Right lobe of liver (tissue), 4 donors: ENCODE measurements at regions not wholly inside any gene's neighbourhood (a gene's known extent, or its start where the extent isn't known, plus 50 kb on each side); places are given as distances from the start of the nearest gene placed in this dataset.

Source experiments
- POLR2A ChIP-seq: fragments of 450-650 bp; IDR thresholded peaks from one replicate; pipeline ENCODE4 v1.6.1; 2017; ENCODE audit warnings: antibody characterized with exemption, mild to moderate bottlenecking
- TF ChIP-seq, protein P1 (sequence below), 4 donors: fragments of 200-600 bp in 3 of 4; fragments of 450-650 bp in 1 of 4; IDR thresholded peaks; one replicate each; pipeline versions ENCODE4 v1.5.1 to v1.8.0; 2016 to 2022; ENCODE audit warnings: antibody characterized with exemption in 4 of 4, mild to moderate bottlenecking in 2 of 4
- donor health status: DM: no; HTN: no; CAD: no.
- donor health status: DM: no; HTN: no; CAD: no.
- donor health status: DM: no; HTN: yes; CAD: no.

DNA sequence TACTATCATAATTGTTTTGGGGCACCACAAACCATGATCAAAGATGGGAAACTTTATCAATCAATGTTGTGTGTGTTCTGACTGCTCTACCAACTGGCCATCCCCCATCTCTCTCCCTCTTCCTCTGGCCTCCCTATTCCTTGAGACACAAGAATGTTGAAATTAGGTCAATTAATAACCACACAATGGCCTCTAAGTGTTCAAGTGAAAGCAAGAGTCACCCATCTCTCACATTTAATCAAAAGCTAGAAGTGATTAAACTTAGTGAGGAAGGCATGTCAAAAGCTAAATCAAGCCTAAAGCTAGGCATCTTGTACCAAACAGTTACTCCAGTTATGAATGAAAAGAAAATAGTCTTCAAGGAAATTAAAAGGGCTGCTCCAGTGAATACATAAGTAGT is 390.3 kb upstream of the NFIA start:
- TF ChIP-seq, protein P1, sequence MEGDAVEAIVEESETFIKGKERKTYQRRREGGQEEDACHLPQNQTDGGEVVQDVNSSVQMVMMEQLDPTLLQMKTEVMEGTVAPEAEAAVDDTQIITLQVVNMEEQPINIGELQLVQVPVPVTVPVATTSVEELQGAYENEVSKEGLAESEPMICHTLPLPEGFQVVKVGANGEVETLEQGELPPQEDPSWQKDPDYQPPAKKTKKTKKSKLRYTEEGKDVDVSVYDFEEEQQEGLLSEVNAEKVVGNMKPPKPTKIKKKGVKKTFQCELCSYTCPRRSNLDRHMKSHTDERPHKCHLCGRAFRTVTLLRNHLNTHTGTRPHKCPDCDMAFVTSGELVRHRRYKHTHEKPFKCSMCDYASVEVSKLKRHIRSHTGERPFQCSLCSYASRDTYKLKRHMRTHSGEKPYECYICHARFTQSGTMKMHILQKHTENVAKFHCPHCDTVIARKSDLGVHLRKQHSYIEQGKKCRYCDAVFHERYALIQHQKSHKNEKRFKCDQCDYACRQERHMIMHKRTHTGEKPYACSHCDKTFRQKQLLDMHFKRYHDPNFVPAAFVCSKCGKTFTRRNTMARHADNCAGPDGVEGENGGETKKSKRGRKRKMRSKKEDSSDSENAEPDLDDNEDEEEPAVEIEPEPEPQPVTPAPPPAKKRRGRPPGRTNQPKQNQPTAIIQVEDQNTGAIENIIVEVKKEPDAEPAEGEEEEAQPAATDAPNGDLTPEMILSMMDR (IDR thresholded peaks at IDR 0.05) = no peak
- no peak for TF ChIP-seq POLR2A
